Hypothalamus (tissue), 51 donors: ENCODE measurements at regions not wholly inside any gene's neighbourhood (a gene's known extent, or its start where the extent isn't known, plus 50 kb on each side); places are given as distances from the start of the nearest gene placed in this dataset.

Experiments
- DNase-seq, 51 donors: peaks; one replicate each; lab custom pipeline; 2025; lab: John Stamatoyannopoulos, UW

DNA sequence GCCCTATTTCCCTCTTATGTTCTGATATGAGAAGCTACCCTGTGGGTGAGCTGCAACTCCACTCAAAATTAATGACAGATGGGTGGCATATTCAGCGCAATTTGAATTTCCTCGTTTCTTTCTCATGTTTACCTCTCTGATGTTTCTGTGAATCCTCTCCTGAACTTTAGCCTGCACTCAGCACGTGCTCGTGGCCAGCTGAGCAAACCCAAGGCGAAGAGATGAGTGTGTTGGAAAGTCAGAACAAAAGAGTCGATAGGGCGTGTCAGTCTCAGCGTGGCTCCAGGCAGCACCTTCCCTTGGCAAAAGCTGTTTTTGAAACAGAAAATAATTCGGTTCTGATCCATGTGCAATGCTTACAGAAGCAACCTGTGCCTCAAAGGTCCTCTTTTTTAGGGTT lies 226.1 kb upstream of the GMDS start:
- no peak for DNase-seq

GRCh38 chr6:2469428-2469827 lies 224.0 kb upstream of the GMDS start:
- no peak for DNase-seq

DNA sequence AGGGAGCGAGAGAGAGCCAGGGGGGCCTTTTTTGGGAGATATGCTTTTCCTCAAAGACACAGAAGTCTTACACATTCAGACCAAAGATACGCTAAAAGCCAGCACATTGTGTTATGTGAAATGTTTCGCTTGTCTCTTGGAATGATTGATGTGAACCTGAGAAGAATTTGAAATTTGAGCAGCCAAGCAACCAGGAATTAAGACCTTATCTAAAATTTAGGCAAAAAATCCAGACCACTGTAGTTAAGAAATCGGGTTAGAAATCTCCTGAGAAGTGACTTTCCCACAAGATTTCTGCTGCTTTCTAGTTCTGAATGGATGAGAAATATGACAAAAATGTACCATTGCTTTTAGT lies 223.2 kb upstream of the GMDS start:
- DNase-seq = no peak

- DNase-seq = no peak
These were observed 222.7 kb upstream of the GMDS start for GRCh38 chr6:2467929-2468600.

DNA sequence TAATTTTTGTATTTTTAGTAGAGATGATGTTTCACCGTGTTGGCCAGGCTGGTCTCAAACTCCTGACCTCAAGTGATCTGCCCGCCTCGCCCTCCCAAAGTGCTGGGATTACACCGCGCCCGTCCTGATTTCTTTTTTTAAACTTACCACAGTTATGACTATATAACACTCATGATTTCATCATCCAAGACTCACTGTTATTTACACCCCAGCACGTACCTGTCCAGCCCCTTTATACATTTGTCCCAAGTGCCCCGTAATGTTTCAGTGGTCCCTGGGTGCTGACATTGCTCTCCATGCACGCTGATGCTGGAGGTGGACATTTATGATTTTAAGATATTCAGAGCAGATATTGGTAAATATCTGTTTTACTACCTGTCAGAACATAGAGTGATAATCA lies 219.9 kb upstream of the GMDS start:
- DNase-seq = no peak

DNA sequence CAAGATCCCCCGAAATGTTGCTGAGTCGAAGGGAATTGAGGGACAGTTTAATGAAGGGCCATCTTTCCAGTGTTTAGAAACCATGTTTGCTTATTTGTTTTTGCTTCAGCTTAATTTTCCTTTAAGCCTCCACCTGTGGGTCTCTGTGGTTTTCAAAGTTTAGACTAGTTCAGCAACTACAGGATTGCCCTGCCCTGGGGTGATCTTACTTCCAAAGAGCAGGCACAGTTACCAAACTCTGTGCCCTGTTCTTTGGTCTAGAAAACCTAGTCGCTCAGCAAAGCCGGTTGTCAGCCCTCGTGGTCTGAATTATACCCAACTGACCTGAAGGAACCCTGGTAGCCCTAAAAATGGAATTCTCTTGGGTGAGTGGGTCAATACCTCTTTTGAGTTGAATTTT lies 219.2 kb upstream of the GMDS start:
- no peak for DNase-seq

- no peak for DNase-seq
These were observed 217.4 kb upstream of the GMDS start for GRCh38 chr6:2462831-2463230.

DNA sequence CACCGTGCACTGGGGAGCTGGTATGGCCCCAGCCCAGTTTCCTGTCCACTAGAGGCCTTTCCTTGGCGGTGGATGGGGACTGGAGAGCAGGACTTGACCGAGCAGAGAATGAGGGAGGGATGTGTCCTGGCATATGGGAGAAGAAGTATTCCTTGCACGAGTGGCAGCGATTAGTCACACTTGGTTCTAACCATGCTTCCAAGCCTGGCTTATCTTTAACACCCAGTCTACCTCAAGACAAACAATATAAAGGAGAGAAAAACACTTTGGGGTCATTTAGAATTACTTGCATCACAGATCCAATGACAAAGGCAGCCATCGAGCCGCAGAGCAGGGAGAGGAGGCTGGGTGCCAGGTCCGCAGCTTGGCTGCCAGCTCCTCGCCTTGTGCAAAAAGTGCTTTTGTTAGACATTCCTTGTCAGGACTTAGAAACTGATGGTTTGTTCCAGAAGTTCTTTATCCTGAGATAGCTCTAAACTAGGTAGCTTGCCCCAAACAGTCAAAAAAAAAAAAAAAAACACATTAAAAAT lies 214.9 kb upstream of the GMDS start:
- DNase-seq = peak in 14 of 51 donors; percentile 2 to 40 (median 8)

DNA sequence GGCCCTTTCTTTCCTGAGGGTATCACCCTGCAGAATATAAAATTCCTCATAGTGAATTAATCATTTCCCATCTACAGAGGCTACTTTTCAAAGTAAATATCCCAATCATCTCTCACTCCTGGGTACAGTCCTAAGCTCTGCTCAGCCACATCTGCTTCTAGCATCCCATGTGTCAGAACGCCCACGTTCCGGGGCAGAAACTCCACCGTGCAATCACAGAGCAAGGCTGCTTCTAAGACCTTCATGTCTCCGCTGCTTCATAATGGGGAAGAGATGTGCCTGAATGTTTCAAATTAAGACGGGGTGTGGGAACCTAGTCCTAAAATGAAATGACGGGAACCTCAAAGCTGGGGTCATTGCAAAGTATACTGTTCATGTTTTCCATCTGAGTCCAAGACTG lies 208.8 kb upstream of the GMDS start:
- no peak for DNase-seq

- peak in 1 of 51 donors; percentile 15 for DNase-seq
These were observed 205.1 kb upstream of the GMDS start for GRCh38 chr6:2450546-2450945.

- DNase-seq = no peak
These were observed 204.2 kb upstream of the GMDS start for GRCh38 chr6:2449572-2449940.

DNA sequence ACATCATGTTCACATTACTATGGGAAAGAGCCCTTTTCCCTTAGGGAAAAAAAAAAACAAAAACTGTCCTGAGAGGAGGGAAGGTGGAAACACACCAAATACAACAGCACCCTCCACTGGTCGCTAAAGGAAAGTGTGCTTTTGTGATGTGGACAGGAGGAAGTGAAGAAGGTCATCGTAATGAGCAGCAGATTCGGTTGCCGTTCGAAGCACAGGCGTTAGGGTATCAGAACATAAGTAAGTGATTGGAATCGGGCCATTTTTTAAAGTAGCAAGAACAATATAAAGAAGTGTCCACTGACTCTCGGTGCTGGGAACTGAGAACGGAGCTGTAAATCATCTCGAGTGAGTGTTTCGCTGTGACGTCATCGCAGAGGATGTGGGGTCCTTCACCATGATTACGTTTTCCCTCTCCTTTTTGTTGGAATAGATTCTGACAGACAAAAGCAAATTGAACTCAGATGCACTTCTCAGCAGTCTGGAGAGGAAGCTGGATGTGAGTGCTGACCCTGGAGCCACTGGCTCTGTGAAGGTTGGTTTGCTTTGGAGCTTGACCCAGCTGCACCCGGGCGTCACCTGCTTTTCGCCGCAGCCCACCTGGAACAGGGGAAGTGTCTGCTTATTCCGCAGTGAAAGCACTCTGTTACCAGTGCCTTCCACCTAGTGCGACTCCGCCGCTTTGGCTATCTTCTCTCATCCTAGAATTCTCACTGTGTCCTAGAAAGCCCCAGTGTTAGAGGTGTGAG lies 203.6 kb upstream of the GMDS start:
- DNase-seq = peak in 14 of 51 donors; percentile 1 to 20 (median 9)

DNA sequence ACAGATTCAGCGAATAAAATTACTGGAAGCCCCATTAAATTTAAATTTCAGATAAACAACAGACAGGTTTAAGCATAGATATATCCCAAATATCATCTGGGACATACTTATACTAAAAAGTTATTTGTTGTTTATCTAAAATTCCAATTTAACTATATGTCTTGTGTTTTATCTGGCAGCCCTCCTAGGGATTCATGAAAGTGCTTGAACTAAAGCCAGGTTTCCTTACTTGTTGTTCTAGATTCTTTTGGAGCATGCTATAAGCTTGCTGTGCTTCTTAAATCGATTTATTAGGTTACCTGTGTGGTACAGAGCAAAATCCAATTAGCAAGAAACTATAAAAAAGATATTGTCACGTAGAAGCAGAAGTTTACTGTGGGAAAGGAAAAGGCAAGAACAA lies 202.5 kb upstream of the GMDS start:
- DNase-seq = no peak

GRCh38 chr6:2447318-2447920 lies 202.0 kb upstream of the GMDS start:
- DNase-seq = no peak

DNA sequence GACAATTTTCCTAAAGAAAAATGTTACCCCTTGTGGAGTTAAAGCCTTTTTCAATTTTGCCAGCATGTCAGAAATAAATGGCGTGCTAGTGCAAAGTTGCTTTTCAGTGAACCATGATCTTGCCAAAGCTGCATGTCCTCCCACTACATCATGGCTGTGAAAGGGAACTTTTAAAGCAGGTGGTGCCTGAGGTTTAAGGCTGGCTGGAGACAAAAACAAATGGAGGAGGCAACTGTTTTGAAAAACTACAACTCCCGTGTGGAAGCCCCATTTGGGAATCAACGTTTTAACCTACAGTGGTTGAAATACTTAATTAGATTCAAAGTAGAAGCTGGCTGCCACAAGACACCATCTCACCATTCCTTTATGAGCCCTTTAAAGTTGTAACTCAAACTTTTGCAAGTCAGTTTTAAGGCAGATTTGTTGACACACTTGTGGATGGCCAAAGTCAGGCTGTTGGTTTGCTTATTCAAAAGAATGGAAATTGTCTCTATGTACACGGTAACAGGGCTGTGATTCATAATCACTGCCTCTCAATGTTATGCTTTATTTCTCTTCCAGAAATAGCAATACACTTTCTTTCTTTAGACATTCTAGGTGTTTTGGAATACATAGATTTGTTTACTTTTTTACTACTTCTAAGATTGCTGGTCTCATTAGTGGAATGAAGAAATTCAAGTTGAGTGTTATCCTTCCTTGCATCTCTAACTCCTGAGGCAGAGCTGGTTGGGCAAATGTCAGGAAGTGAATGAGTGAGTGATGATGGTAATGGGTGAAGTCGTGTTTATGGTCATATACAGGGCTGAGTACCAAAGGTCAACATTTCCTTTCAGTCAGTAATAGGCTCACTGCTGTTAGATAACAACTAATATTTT lies 196.4 kb upstream of the GMDS start:
- no peak for DNase-seq

- DNase-seq = no peak
These were observed 195.1 kb upstream of the GMDS start for GRCh38 chr6:2440516-2440915.

DNA sequence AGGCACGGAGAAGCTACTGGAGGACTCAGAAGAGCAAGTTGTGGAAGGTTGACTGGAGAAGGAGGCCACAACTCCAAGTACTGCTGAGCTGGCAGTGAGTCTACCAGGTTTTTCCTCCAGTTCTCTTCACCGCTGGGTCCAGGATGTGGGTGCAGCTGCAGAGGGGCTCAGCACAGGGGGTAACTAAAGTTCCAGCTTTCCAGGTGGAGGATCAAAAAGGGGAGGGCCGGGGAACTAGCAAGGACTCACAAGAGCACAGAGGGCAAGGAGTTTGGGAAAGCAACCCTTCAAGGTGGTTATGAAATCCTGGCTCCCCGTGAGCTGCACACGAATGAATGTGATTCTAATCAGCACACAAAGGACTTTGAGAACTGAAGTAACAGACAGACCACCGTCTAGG lies 194.2 kb upstream of the GMDS start:
- no peak for DNase-seq

DNA sequence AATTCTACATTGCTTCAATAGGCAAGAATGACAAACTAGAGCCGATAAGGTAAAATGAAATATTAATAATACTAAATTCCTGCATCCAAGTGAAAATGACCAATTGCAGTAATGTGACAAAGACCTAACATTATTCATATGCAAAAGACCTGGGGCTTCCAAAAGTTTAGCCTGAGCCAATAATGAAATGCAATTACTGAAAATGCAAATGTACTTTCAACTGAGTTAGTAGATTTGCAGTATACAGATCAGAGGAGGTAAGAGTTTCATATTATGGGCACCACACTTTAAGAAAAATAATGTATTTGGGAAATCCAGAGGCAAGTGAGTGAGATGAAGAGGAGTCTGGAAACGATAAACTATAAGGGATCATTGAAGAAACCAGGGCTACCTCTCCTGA lies 193.7 kb upstream of the GMDS start:
- no peak for DNase-seq

GRCh38 chr6:2436410-2437154 lies 191.2 kb upstream of the GMDS start:
- DNase-seq = no peak

DNA sequence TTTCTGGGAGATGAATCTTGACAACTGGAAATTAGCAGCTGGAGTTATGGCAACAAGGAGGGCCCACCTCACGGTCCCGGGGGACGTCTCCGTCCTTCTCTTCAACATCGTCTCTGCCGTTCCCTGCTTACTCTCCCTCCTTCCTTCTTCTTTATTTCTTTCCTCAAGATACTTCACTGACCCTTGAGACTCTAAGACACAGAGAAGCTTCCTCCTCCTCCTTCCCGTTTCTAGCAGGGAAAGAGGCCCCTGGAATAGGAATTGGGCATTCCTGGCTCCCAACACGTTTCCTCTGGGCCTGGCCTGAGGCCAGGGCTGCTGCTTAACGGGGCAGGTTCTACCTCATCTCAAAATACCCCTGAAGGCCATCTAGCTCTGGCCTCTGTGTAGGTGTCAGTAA lies 189.9 kb upstream of the GMDS start:
- DNase-seq = no peak
